ENCODE measurements at regions not wholly inside any gene's neighbourhood (a gene's known extent, or its start where the extent isn't known, plus 50 kb on each side); places are given as distances from the start of the nearest gene placed in this dataset.
"Not testable (repeated sequence)": the region's sequence is repeated elsewhere in the genome, so short reads cannot be mapped to it uniquely, and the experiment has no call there.

DNA sequence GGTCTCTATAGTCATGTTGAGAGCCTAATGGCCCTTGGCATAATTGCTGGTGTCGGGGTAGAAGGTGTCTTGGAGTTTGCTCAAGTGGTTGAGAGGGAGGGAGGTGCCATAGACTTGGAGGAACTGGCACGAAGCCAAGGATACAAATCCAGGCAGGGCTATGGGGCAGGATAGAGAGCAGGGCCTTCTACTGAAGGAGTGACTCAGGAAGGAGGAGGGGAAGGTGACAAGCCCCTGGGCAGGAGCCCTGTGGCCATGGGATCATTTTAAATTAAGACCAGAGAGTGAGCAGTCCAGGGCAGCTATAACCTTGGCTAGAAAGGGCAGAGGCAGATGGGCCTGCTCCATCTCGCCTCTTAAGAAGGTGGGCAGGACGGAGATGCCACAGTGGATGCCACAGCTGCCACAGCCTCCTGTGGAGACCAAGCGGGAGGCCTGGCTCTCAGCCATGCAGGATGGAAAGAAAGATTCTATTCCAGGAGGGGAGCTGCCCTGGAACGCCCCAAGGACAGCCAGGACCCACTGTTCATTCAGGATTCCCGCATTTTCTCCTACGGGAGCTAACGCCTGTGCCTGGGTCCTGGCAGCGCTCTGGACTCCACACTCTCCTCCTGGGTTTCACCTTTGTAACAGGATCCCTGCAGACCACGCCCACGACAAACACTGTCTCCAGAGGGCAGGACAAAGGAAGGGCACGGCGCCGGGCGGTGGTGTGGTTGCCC is 189.6 kb downstream of the KLRB1 start:
- not testable (repeated sequence) for TF ChIP-seq CTCF (conservative IDR thresholded peaks at IDR 0.05; ENCODE audit: low read length); EZH2phosphoT487 (IDR thresholded peaks at IDR 0.05; ENCODE audit: borderline replicate concordance, low read depth, low read length)
